CD4-positive, alpha-beta memory T cell (primary cell): ENCODE measurements at regions not wholly inside any gene's neighbourhood (a gene's known extent, or its start where the extent isn't known, plus 50 kb on each side); places are given as distances from the start of the nearest gene placed in this dataset.
"Not testable (repeated sequence)": the region's sequence is repeated elsewhere in the genome, so short reads cannot be mapped to it uniquely, and the experiment has no call there.

Experiments used
- CTCF ChIA-PET: fragments of 350-600 bp; sonication (Branson Sonifier 250); formaldehyde crosslinking; loops from one replicate; lab custom pipeline; 2021; ENCODE audit warnings: inconsistent platforms; ENCODE audit not compliant: partially characterized antibody; lab: Charles Lee
- POLR2A ChIA-PET: fragments of 350-600 bp; sonication (Branson Sonifier 250); formaldehyde crosslinking; loops from one replicate; lab custom pipeline; 2021; ENCODE audit not compliant: partially characterized antibody; lab: Charles Lee
- DNase-seq, 5 donors: peaks; one replicate each; pipeline versions ENCODE4 v3.0.0 to v3.0.0-alpha.2; 2020 to 2022; ENCODE audit warnings: mixed read lengths in 1 of 5
- H3K27ac ChIP-seq: one replicate; pipeline ENCODE4 v1.7.0; 2013; ENCODE audit warnings: low read depth, low read length
- H3K27me3 ChIP-seq: 2 replicates; pipeline ENCODE4 v1.7.0; 2013; ENCODE audit warnings: mild to moderate bottlenecking, low read length, moderate library complexity; ENCODE audit not compliant: insufficient read depth
- H3K36me3 ChIP-seq: 2 replicates; pipeline ENCODE4 v1.7.0; 2013; ENCODE audit warnings: mild to moderate bottlenecking, low read length, moderate library complexity; ENCODE audit not compliant: insufficient read depth
- H3K4me1 ChIP-seq: 2 replicates; pipeline ENCODE4 v1.7.0; 2013; ENCODE audit warnings: mild to moderate bottlenecking, low read length, moderate library complexity; ENCODE audit not compliant: insufficient read depth
- H3K4me3 ChIP-seq, 2 donors: one replicate each; pipeline ENCODE4 v1.7.0; 2013; ENCODE audit warnings: low read length in 2 of 2, mild to moderate bottlenecking in 1 of 2
- H3K9me3 ChIP-seq, 2 donors: one replicate each; pipeline ENCODE4 v1.7.0; 2013; ENCODE audit warnings: low read length in 2 of 2, control low read depth in 1 of 2; ENCODE audit not compliant: control insufficient read depth in 1 of 2
- H3K27ac Mint-ChIP-seq, 7 donors: one replicate each; pipeline ENCODE4 v1.8.0; 2020 to 2021; ENCODE audit warnings: mixed read lengths in 7 of 7, mild to moderate bottlenecking in 6 of 7, inconsistent platforms in 3 of 7, moderate library complexity in 3 of 7
- H3K27me3 Mint-ChIP-seq, 2 donors: one replicate each; pipeline ENCODE4 v1.8.0; 2020 to 2021; ENCODE audit warnings: mixed read lengths in 2 of 2
- H3K36me3 Mint-ChIP-seq, 2 donors: one replicate each; pipeline ENCODE4 v1.8.0; 2020 to 2021; ENCODE audit warnings: mixed read lengths in 2 of 2, inconsistent platforms in 1 of 2, mild to moderate bottlenecking in 1 of 2
- H3K4me1 Mint-ChIP-seq, 4 donors: one replicate each; pipeline ENCODE4 v1.8.0; 2020 to 2021; ENCODE audit warnings: mixed read lengths in 4 of 4, mild to moderate bottlenecking in 1 of 4
- H3K4me3 Mint-ChIP-seq, 8 donors: one replicate each; pipeline ENCODE4 v1.8.0; 2020 to 2021; ENCODE audit warnings: mixed read lengths in 8 of 8, mild to moderate bottlenecking in 7 of 8, moderate library complexity in 6 of 8, inconsistent platforms in 3 of 8
- H3K9me3 Mint-ChIP-seq, 8 donors: one replicate each; pipeline ENCODE4 v1.8.0; 2020 to 2021; ENCODE audit warnings: mixed read lengths in 8 of 8, mild to moderate bottlenecking in 5 of 8, inconsistent platforms in 3 of 8, moderate library complexity in 1 of 8
- intact Hi-C: fragments of 100-400 bp; cut with micrococcal nuclease; formaldehyde crosslinking; loops from one replicate; pipeline ENCODE4 v1.15.1; 2023

- intact Hi-C loops, result no loop called here
- no peaks in the 10 kb centered on the region for H3K4me1 Mint-ChIP-seq
- H3K27me3 Mint-ChIP-seq, result no peaks in the 10 kb centered on the region
- Histone ChIP-seq H3K9me3 (peaks cover 0 to 4% of the 10 kb centered on the region in 2 donors), H3K4me3 (no peak overlapping the region), H3K36me3 (no peaks in the 10 kb centered on the region), H3K27ac (no peak overlapping the region), H3K4me1 (no peaks in the 10 kb centered on the region), H3K27me3 (no peaks in the 10 kb centered on the region)
- H3K4me3 Mint-ChIP-seq, result no peak overlapping the region
- CTCF ChIA-PET, result no interaction called here
- no peak for DNase-seq
- POLR2A ChIA-PET, result no interaction called here
- no peaks in the 10 kb centered on the region for H3K36me3 Mint-ChIP-seq
- H3K9me3 Mint-ChIP-seq, result peaks cover 0 to 19% (median 8%) of the 10 kb centered on the region in 8 donors
- no peak overlapping the region for H3K27ac Mint-ChIP-seq
These were observed 549.5 kb upstream of the GRM3 start for GRCh38 chr7:86094166-86094669.

GRCh38 chr7:86091369-86091768, 552.3 kb upstream of the GRM3 start:
- Mint-ChIP-seq H3K27me3 (no peaks in the 10 kb centered on the region), H3K4me3 (no peak overlapping the region), H3K36me3 (no peaks in the 10 kb centered on the region), H3K9me3 (peaks cover 2 to 23% (median 9%) of the 10 kb centered on the region in 8 donors), H3K4me1 (no peaks in the 10 kb centered on the region), H3K27ac (no peak overlapping the region)
- no peaks in the 10 kb centered on the region for H3K4me1 ChIP-seq
- CTCF ChIA-PET, result no interaction called here
- no peak overlapping the region for H3K27ac ChIP-seq
- intact Hi-C loops, result no loop called here
- peaks cover 0 to 4% of the 10 kb centered on the region in 2 donors for H3K9me3 ChIP-seq
- no peak for DNase-seq
- no peaks in the 10 kb centered on the region for H3K36me3 ChIP-seq
- H3K4me3 ChIP-seq, result no peak overlapping the region
- POLR2A ChIA-PET, result no interaction called here
- no peaks in the 10 kb centered on the region for H3K27me3 ChIP-seq

DNA sequence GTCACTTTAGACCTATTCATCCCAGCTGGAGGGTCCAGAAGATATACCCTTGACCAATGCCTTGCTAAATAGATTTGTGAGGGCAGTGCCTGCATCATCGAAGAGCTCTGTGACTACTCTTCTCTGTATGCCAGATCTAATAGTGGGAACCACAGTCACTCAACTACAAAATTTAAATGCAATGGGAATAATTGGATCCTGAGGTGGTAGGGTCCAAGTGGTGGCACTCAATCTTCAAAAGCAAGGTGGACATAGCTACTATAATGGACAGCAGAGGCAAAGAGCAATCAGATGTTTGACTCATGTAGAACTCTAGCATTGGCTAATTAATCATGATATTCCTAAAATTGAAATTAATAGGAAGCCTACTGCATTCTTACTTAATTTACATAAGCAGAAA, 554.3 kb upstream of the GRM3 start:
- Mint-ChIP-seq H3K4me1 (no peaks in the 10 kb centered on the region), H3K36me3 (no peaks in the 10 kb centered on the region), H3K27ac (no peak overlapping the region), H3K4me3 (no peak overlapping the region), H3K9me3 (peaks cover 2 to 21% (median 9%) of the 10 kb centered on the region in 8 donors), H3K27me3 (no peaks in the 10 kb centered on the region)
- Histone ChIP-seq H3K4me1 (no peaks in the 10 kb centered on the region), H3K4me3 (no peak overlapping the region), H3K27me3 (no peaks in the 10 kb centered on the region), H3K36me3 (no peaks in the 10 kb centered on the region), H3K9me3 (peaks cover 0 to 4% of the 10 kb centered on the region in 2 donors), H3K27ac (no peak overlapping the region)
- ChIA-PET CTCF (no interaction called here), POLR2A (no interaction called here)
- DNase-seq, result no peak
- intact Hi-C loops, result no loop called here

DNA sequence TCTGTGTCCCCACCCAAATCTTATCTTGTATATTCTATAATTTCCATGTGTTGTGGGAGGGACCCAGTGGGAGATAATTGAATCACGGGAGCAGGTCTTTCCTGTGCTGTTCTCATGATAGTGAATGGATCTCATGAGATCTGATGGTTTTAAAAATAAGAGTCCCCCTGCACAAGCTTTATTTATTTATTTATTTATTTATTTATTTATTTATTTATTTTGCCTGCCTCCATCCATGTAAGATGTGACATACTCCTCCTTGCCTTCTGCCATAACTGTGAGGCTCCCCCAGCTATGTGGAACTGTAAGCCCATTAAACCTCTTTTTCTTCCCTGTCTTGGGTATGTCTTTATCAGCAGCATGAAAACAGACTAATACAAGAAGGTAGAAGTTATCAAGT, 579.1 kb upstream of the GRM3 start:
- H3K9me3 Mint-ChIP-seq, result peaks cover 5 to 29% (median 15%) of the 10 kb centered on the region in 8 donors
- H3K4me1 ChIP-seq, H3K27me3 Mint-ChIP-seq, H3K27ac ChIP-seq, DNase-seq, H3K4me1 Mint-ChIP-seq, POLR2A ChIA-PET, H3K9me3 ChIP-seq, H3K4me3 Mint-ChIP-seq, H3K27me3 ChIP-seq, H3K36me3 Mint-ChIP-seq, CTCF ChIA-PET, H3K36me3 ChIP-seq, H3K4me3 ChIP-seq, H3K27ac Mint-ChIP-seq, intact Hi-C loops: not testable (repeated sequence)

DNA sequence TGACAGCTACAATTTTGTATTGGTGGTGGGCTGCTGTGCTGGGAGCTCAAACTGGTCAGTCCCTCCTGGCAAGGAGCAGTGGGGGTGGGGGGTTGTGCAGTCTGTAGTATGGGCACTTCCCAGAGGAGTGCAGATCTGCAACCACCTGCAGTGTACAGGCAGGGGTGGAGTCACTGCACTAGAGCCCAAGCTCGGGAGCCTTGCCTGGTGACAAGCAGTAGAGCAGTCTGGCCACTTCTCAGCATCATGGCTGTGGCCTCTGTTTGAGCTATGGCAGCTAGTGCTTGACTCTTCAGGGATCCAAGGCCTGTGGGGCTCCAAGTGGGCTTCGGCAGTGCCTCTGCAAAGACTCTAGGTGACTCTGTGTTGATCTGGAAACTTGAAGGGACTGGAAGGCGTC, 585.1 kb upstream of the GRM3 start:
- no peaks in the 10 kb centered on the region for H3K27me3 ChIP-seq
- ChIA-PET CTCF (no interaction called here), POLR2A (no interaction called here)
- H3K4me3 Mint-ChIP-seq, result no peak overlapping the region
- H3K4me3 ChIP-seq, result no peak overlapping the region
- H3K9me3 ChIP-seq, result no peaks in the 10 kb centered on the region
- no peaks in the 10 kb centered on the region for H3K27me3 Mint-ChIP-seq
- no peaks in the 10 kb centered on the region for H3K4me1 Mint-ChIP-seq
- no peak for DNase-seq
- no peaks in the 10 kb centered on the region for H3K4me1 ChIP-seq
- H3K9me3 Mint-ChIP-seq, result peaks cover 5 to 52% (median 30%) of the 10 kb centered on the region in 8 donors
- intact Hi-C loops, result no loop called here
- no peak overlapping the region for H3K27ac Mint-ChIP-seq
- no peaks in the 10 kb centered on the region for H3K36me3 Mint-ChIP-seq
- no peaks in the 10 kb centered on the region for H3K36me3 ChIP-seq
- H3K27ac ChIP-seq, result no peak overlapping the region

- CTCF ChIA-PET, result no interaction called here
- Mint-ChIP-seq H3K36me3 (no peaks in the 10 kb centered on the region), H3K27me3 (no peaks in the 10 kb centered on the region), H3K4me1 (no peaks in the 10 kb centered on the region), H3K9me3 (peaks cover 2 to 17% (median 10%) of the 10 kb centered on the region in 8 donors), H3K27ac (no peak overlapping the region), H3K4me3 (no peak overlapping the region)
- POLR2A ChIA-PET, result no interaction called here
- DNase-seq, result no peak
- no peaks in the 10 kb centered on the region for H3K27me3 ChIP-seq
- intact Hi-C loops, result no loop called here
- no peaks in the 10 kb centered on the region for H3K4me1 ChIP-seq
- no peaks in the 10 kb centered on the region for H3K36me3 ChIP-seq
- no peak overlapping the region for H3K27ac ChIP-seq
- no peak overlapping the region for H3K4me3 ChIP-seq
- H3K9me3 ChIP-seq, result no peaks in the 10 kb centered on the region
These were observed 592.8 kb upstream of the GRM3 start for GRCh38 chr7:86050918-86051317.

- POLR2A ChIA-PET, result no interaction called here
- no peak for DNase-seq
- Histone ChIP-seq H3K27me3 (no peaks in the 10 kb centered on the region), H3K36me3 (no peaks in the 10 kb centered on the region), H3K4me3 (no peak overlapping the region), H3K27ac (no peak overlapping the region), H3K9me3 (no peaks in the 10 kb centered on the region), H3K4me1 (no peaks in the 10 kb centered on the region)
- intact Hi-C loops, result no loop called here
- no peaks in the 10 kb centered on the region for H3K4me1 Mint-ChIP-seq
- no peak overlapping the region for H3K27ac Mint-ChIP-seq
- no peaks in the 10 kb centered on the region for H3K27me3 Mint-ChIP-seq
- H3K4me3 Mint-ChIP-seq, result no peak overlapping the region
- no peaks in the 10 kb centered on the region for H3K36me3 Mint-ChIP-seq
- CTCF ChIA-PET, result no interaction called here
- H3K9me3 Mint-ChIP-seq, result peaks cover 2 to 17% (median 7%) of the 10 kb centered on the region in 8 donors
These were observed 593.8 kb upstream of the GRM3 start for GRCh38 chr7:86049910-86050309.

DNA sequence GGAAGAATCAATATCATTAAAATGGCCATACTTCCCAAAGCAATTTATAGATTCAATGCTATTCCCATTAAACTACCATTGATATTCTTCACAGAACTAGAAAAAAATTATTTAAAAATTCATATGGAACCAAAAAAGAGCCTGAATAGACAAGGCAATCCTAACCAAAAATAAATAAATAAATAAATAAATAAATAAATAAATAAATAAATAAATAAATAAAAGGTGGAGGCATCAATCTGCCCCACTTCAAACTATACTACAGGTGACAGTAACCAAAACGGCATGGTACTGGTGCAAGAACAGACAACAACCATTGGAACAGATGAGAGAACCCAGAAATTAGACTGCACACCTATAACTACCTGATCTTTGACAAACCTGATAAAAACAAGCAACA, 598.5 kb upstream of the GRM3 start:
- H3K27ac ChIP-seq, DNase-seq, H3K4me1 ChIP-seq, CTCF ChIA-PET, H3K4me3 ChIP-seq, H3K4me3 Mint-ChIP-seq, H3K27me3 ChIP-seq, intact Hi-C loops, H3K27ac Mint-ChIP-seq, H3K36me3 ChIP-seq, POLR2A ChIA-PET, H3K36me3 Mint-ChIP-seq, H3K9me3 ChIP-seq, H3K27me3 Mint-ChIP-seq, H3K4me1 Mint-ChIP-seq: not testable (repeated sequence)
- peaks cover 0 to 14% (median 7%) of the 10 kb centered on the region in 8 donors for H3K9me3 Mint-ChIP-seq
